ENCODE measurements at regions not wholly inside any gene's neighbourhood (a gene's known extent, or its start where the extent isn't known, plus 50 kb on each side); places are given as distances from the start of the nearest gene placed in this dataset.

DNA sequence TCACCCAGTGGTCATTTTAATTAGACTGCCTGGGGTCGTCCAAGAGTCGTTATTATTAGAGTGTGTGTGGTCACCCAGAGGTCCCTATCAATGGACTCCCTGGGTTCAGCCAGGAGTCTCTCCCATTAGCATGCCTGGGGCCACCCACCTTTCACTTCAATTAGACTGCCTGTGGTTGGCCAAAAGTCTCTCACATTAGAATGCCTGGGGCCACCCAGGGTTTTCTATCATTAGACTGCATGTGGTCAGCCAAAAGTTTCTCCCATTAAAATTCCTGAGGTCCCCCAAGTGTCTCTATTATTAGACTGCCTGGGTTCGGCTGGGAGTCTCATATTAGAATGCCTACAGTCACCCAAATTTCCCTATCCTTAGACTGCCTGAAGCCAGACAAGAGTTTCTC, 1472.6 kb downstream of the UQCRFS1 start:
- CTCF ChIA-PET, result no interaction called here
- H3K9me3 ChIP-seq (ENCODE audit: control extremely low read depth in 1 of 5, control insufficient read depth in 4 of 5, insufficient read depth in 2 of 5, low read depth in 1 of 5, low read length in 4 of 5), result peaks cover 0 to 54% (median 26%) of the 10 kb centered on the region in 5 experiments

DNA sequence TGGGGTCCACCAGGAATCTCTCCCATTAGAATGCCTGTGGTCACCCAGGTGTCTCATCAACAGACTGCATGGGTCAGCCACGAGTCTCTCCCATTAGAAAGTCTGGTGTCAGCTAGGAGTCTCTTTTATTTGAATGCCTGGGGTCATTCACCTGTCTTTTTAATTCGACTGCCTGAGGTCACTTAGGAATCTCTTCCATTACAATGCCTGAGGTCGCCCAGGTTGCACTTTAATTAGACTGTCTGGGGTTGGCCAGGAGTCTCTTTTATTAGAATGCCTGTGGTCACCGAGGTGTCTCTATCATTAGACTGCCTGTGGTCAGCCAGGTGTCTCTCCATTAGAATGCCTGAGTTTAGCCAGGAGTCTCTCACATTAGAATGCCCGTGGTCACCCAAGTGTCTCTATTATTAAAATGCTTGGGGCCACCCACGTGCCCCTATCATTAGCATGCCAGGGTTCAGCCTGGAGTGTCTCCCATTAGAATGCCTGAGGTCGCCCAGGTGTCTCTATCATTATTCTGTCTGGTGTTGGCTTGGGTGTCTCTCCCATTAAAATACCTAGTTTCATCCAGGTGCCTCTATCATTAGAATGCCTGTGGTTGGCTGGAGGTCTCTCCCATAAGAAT, 1474.3 kb downstream of the UQCRFS1 start:
- POLR2A ChIA-PET, result no interaction called here
- no peak overlapping the region for H3K4me3 ChIP-seq (ENCODE audit: control insufficient read depth in 1 of 7, extremely low read depth in 1 of 7, insufficient read depth in 4 of 7, low read depth in 2 of 7, low read length in 6 of 7)
- WGBS (ENCODE audit: insufficient coverage), result 89% methylated on average over 7 of the region's 7 CpGs
- no peak for DNase-seq
- CTCF ChIA-PET, result no interaction called here
- H3K27me3 ChIP-seq (replicated peaks in 2 of 5; ENCODE audit: control insufficient read depth in 4 of 5, insufficient read depth in 5 of 5, low read length in 4 of 5), result no peaks in the 10 kb centered on the region
- H3K27ac ChIP-seq (ENCODE audit: insufficient read depth in 1 of 2, low read depth in 1 of 2, low read length in 2 of 2, poor library complexity in 1 of 2, severe bottlenecking in 2 of 2), result no peak overlapping the region
- peaks cover 2 to 31% (median 4%) of the 10 kb centered on the region in 4 experiments for H3K36me3 ChIP-seq (ENCODE audit: control insufficient read depth in 4 of 4, insufficient read depth in 4 of 4, low read length in 3 of 4)
- no peaks in the 10 kb centered on the region for H3K4me1 ChIP-seq (ENCODE audit: control extremely low read depth in 1 of 4, control insufficient read depth in 4 of 4, insufficient read depth in 4 of 4, low read length in 3 of 4)
- peaks cover 0 to 56% (median 34%) of the 10 kb centered on the region in 5 experiments for H3K9me3 ChIP-seq (ENCODE audit: control extremely low read depth in 1 of 5, control insufficient read depth in 4 of 5, insufficient read depth in 2 of 5, low read depth in 1 of 5, low read length in 4 of 5)

More for the DNA sequence above, 1472.6 kb downstream of the UQCRFS1 start:
- H3K27ac ChIP-seq (ENCODE audit: insufficient read depth in 1 of 2, low read depth in 1 of 2, low read length in 2 of 2, poor library complexity in 1 of 2, severe bottlenecking in 2 of 2), result no peak overlapping the region
- DNase-seq, result no peak
- H3K36me3 ChIP-seq (ENCODE audit: control insufficient read depth in 4 of 4, insufficient read depth in 4 of 4, low read length in 3 of 4), result peaks cover 0 to 23% (median 2%) of the 10 kb centered on the region in 4 experiments
- WGBS (ENCODE audit: insufficient coverage), result 83% methylated on average over 1 of the region's 3 CpGs
- H3K27me3 ChIP-seq (replicated peaks in 2 of 5; ENCODE audit: control insufficient read depth in 4 of 5, insufficient read depth in 5 of 5, low read length in 4 of 5), result no peaks in the 10 kb centered on the region
- POLR2A ChIA-PET, result no interaction called here
- no peak overlapping the region for H3K4me3 ChIP-seq (ENCODE audit: control insufficient read depth in 1 of 7, extremely low read depth in 1 of 7, insufficient read depth in 4 of 7, low read depth in 2 of 7, low read length in 6 of 7)
- H3K4me1 ChIP-seq (ENCODE audit: control extremely low read depth in 1 of 4, control insufficient read depth in 4 of 4, insufficient read depth in 4 of 4, low read length in 3 of 4), result no peaks in the 10 kb centered on the region

DNA sequence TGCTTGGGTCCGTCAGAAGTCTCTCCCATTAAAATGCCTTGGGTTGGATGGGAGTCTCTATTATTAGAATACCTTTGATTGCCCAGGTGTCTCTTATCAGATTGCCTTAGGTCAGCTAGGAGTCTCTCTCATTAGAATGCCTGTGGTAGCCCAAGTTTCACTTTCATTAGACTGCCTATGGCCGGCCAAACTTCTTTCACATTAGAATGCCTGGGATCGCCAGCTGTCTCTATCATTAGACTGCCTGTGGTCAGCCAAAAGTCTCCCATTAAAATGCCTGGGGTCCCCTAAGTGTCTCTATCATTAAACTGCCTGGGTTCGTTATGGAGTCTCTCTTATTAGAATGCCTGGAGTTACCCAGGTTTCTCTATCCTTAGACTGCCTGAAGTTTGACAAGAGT, 1476.7 kb downstream of the UQCRFS1 start:
- H3K4me3 ChIP-seq (ENCODE audit: control insufficient read depth in 1 of 7, extremely low read depth in 1 of 7, insufficient read depth in 4 of 7, low read depth in 2 of 7, low read length in 6 of 7), result no peak overlapping the region
- peaks cover 2 to 28% (median 7%) of the 10 kb centered on the region in 4 experiments for H3K36me3 ChIP-seq (ENCODE audit: control insufficient read depth in 4 of 4, insufficient read depth in 4 of 4, low read length in 3 of 4)
- POLR2A ChIA-PET, result no interaction called here
- DNase-seq, result no peak
- no peak overlapping the region for H3K27ac ChIP-seq (ENCODE audit: insufficient read depth in 1 of 2, low read depth in 1 of 2, low read length in 2 of 2, poor library complexity in 1 of 2, severe bottlenecking in 2 of 2)
- CTCF ChIA-PET, result no interaction called here
- H3K27me3 ChIP-seq (replicated peaks in 2 of 5; ENCODE audit: control insufficient read depth in 4 of 5, insufficient read depth in 5 of 5, low read length in 4 of 5), result no peaks in the 10 kb centered on the region
- no peaks in the 10 kb centered on the region for H3K4me1 ChIP-seq (ENCODE audit: control extremely low read depth in 1 of 4, control insufficient read depth in 4 of 4, insufficient read depth in 4 of 4, low read length in 3 of 4)
- WGBS (ENCODE audit: insufficient coverage), result 96% methylated on average over 3 of the region's 4 CpGs
- peaks cover 2 to 50% (median 40%) of the 10 kb centered on the region in 5 experiments for H3K9me3 ChIP-seq (ENCODE audit: control extremely low read depth in 1 of 5, control insufficient read depth in 4 of 5, insufficient read depth in 2 of 5, low read depth in 1 of 5, low read length in 4 of 5)

- no peak overlapping the region for H3K27ac ChIP-seq (ENCODE audit: insufficient read depth in 1 of 2, low read depth in 1 of 2, low read length in 2 of 2, poor library complexity in 1 of 2, severe bottlenecking in 2 of 2)
- ChIA-PET POLR2A (no interaction called here), CTCF (no interaction called here)
- DNase-seq, result no peak
- H3K9me3 ChIP-seq (ENCODE audit: control extremely low read depth in 1 of 5, control insufficient read depth in 4 of 5, insufficient read depth in 2 of 5, low read depth in 1 of 5, low read length in 4 of 5), result peaks cover 3 to 54% (median 40%) of the 10 kb centered on the region in 5 experiments
- H3K4me1 ChIP-seq (ENCODE audit: control extremely low read depth in 1 of 4, control insufficient read depth in 4 of 4, insufficient read depth in 4 of 4, low read length in 3 of 4), result no peaks in the 10 kb centered on the region
- H3K4me3 ChIP-seq (ENCODE audit: control insufficient read depth in 1 of 7, extremely low read depth in 1 of 7, insufficient read depth in 4 of 7, low read depth in 2 of 7, low read length in 6 of 7), result no peak overlapping the region
- 99% methylated on average over 5 of the region's 5 CpGs for WGBS (ENCODE audit: insufficient coverage)
- H3K36me3 ChIP-seq (ENCODE audit: control insufficient read depth in 4 of 4, insufficient read depth in 4 of 4, low read length in 3 of 4), result peaks cover 2 to 26% (median 7%) of the 10 kb centered on the region in 4 experiments
- H3K27me3 ChIP-seq (replicated peaks in 2 of 5; ENCODE audit: control insufficient read depth in 4 of 5, insufficient read depth in 5 of 5, low read length in 4 of 5), result no peaks in the 10 kb centered on the region
Observed at GRCh38 chr19:27735314-27735713, 1477.6 kb downstream of the UQCRFS1 start.

- no peaks in the 10 kb centered on the region for H3K27me3 ChIP-seq (replicated peaks in 2 of 5; ENCODE audit: control insufficient read depth in 4 of 5, insufficient read depth in 5 of 5, low read length in 4 of 5)
- no peak overlapping the region for H3K4me3 ChIP-seq (ENCODE audit: control insufficient read depth in 1 of 7, extremely low read depth in 1 of 7, insufficient read depth in 4 of 7, low read depth in 2 of 7, low read length in 6 of 7)
- no peak for DNase-seq
- POLR2A ChIA-PET, result no interaction called here
- whole genome bisulfite sequencing (ENCODE audit: insufficient coverage), result 96% methylated on average over 5 of the region's 5 CpGs
- CTCF ChIA-PET, result no interaction called here
- H3K9me3 ChIP-seq (ENCODE audit: control extremely low read depth in 1 of 5, control insufficient read depth in 4 of 5, insufficient read depth in 2 of 5, low read depth in 1 of 5, low read length in 4 of 5), result peaks cover 0 to 53% (median 37%) of the 10 kb centered on the region in 5 experiments
- H3K27ac ChIP-seq (ENCODE audit: insufficient read depth in 1 of 2, low read depth in 1 of 2, low read length in 2 of 2, poor library complexity in 1 of 2, severe bottlenecking in 2 of 2), result no peak overlapping the region
- no peaks in the 10 kb centered on the region for H3K4me1 ChIP-seq (ENCODE audit: control extremely low read depth in 1 of 4, control insufficient read depth in 4 of 4, insufficient read depth in 4 of 4, low read length in 3 of 4)
- H3K36me3 ChIP-seq (ENCODE audit: control insufficient read depth in 4 of 4, insufficient read depth in 4 of 4, low read length in 3 of 4), result peaks cover 0 to 20% (median 6%) of the 10 kb centered on the region in 4 experiments
Observed at GRCh38 chr19:27734496-27735220, 1478.3 kb downstream of the UQCRFS1 start.

- no peak for DNase-seq
Observed at GRCh38 chr19:27733551-27734266, 1479.2 kb downstream of the UQCRFS1 start.

GRCh38 chr19:27729332-27729731, 1483.6 kb downstream of the UQCRFS1 start:
- H3K27ac ChIP-seq (ENCODE audit: insufficient read depth in 1 of 2, low read depth in 1 of 2, low read length in 2 of 2, poor library complexity in 1 of 2, severe bottlenecking in 2 of 2), result no peak overlapping the region
- H3K9me3 ChIP-seq (ENCODE audit: control extremely low read depth in 1 of 5, control insufficient read depth in 4 of 5, insufficient read depth in 2 of 5, low read depth in 1 of 5, low read length in 4 of 5), result peaks cover 7 to 55% (median 17%) of the 10 kb centered on the region in 5 experiments
- H3K4me3 ChIP-seq (ENCODE audit: control insufficient read depth in 1 of 7, extremely low read depth in 1 of 7, insufficient read depth in 4 of 7, low read depth in 2 of 7, low read length in 6 of 7), result no peak overlapping the region
- WGBS (ENCODE audit: insufficient coverage), result 67% methylated on average over 1 of the region's 2 CpGs
- DNase-seq, result no peak
- CTCF ChIA-PET, result no interaction called here
- no peaks in the 10 kb centered on the region for H3K4me1 ChIP-seq (ENCODE audit: control extremely low read depth in 1 of 4, control insufficient read depth in 4 of 4, insufficient read depth in 4 of 4, low read length in 3 of 4)
- peaks cover 0 to 10% (median 3%) of the 10 kb centered on the region in 4 experiments for H3K36me3 ChIP-seq (ENCODE audit: control insufficient read depth in 4 of 4, insufficient read depth in 4 of 4, low read length in 3 of 4)
- no peaks in the 10 kb centered on the region for H3K27me3 ChIP-seq (replicated peaks in 2 of 5; ENCODE audit: control insufficient read depth in 4 of 5, insufficient read depth in 5 of 5, low read length in 4 of 5)
- POLR2A ChIA-PET, result interaction anchor here (0.6 kb wide), 1 partner anchor 36 kb away, joined by 3 read pairs; no protein-coding TSS in a partner anchor

More at GRCh38 chr19:27733551-27734266, 1479.2 kb downstream of the UQCRFS1 start:
- ChIA-PET POLR2A (no interaction called here), CTCF (no interaction called here)
- Histone ChIP-seq H3K9me3 (ENCODE audit: control extremely low read depth in 1 of 5, control insufficient read depth in 4 of 5, insufficient read depth in 2 of 5, low read depth in 1 of 5, low read length in 4 of 5) (peaks cover 1 to 51% (median 31%) of the 10 kb centered on the region in 5 experiments), H3K36me3 (ENCODE audit: control insufficient read depth in 4 of 4, insufficient read depth in 4 of 4, low read length in 3 of 4) (peaks cover 0 to 12% (median 6%) of the 10 kb centered on the region in 4 experiments), H3K27ac (ENCODE audit: insufficient read depth in 1 of 2, low read depth in 1 of 2, low read length in 2 of 2, poor library complexity in 1 of 2, severe bottlenecking in 2 of 2) (no peak overlapping the region), H3K4me3 (ENCODE audit: control insufficient read depth in 1 of 7, extremely low read depth in 1 of 7, insufficient read depth in 4 of 7, low read depth in 2 of 7, low read length in 6 of 7) (peak overlapping the region in 1 of 7 experiments; percentile 28), H3K4me1 (ENCODE audit: control extremely low read depth in 1 of 4, control insufficient read depth in 4 of 4, insufficient read depth in 4 of 4, low read length in 3 of 4) (no peaks in the 10 kb centered on the region), H3K27me3 (replicated peaks in 2 of 5; ENCODE audit: control insufficient read depth in 4 of 5, insufficient read depth in 5 of 5, low read length in 4 of 5) (no peaks in the 10 kb centered on the region)
- 98% methylated on average over 4 of the region's 4 CpGs for WGBS (ENCODE audit: insufficient coverage)

Data from common myeloid progenitor, CD34-positive (primary cell).